HG03139 (cell line): ENCODE measurements at regions not wholly inside any gene's neighbourhood (a gene's known extent, or its start where the extent isn't known, plus 50 kb on each side); places are given as distances from the start of the nearest gene placed in this dataset.
"Not testable (repeated sequence)": the region's sequence is repeated elsewhere in the genome, so short reads cannot be mapped to it uniquely, and the experiment has no call there.

Experiments
- ATAC-seq: cut with Tn5 transposase; IDR thresholded peaks from one replicate; pipeline ENCODE4 v1.9.1; 2021; ENCODE audit not compliant: unreplicated experiment

DNA sequence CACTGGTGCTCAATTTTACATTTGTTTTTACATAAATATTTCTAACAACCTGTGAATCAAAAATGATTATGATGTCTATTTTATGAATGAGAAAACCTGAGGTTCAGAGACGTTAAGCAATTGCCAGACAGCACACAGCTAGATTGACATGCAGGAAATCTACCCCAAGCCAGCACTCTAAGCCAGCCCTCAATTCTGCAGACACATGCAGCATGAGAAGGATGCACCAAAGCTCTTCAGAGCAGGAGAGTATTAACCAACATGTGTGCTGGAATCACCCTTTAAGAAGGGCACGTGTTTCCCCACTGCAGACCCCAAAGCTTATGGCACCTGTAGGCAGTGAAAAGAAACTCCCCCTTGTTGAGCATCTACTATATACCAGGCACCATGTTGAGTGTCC lies 126.1 kb upstream of the ARHGEF3 start:
- ATAC-seq = no peak

DNA sequence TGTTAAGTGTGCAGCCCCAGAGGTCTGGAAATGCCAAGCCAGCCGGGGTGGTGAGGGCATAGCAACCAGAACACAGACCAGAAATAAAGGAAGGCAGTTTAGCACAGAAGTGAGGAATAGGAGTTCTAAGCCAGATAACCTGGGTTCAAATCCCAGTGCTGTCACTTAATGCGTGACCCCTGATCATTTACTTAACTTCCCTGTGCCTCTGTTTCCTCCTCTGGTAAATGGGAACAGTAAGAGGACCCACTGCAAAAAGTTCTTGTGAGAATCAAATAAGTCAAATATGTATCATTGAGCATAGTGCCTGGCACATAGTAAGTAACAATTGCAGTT lies 125.2 kb upstream of the ARHGEF3 start:
- no peak for ATAC-seq

DNA sequence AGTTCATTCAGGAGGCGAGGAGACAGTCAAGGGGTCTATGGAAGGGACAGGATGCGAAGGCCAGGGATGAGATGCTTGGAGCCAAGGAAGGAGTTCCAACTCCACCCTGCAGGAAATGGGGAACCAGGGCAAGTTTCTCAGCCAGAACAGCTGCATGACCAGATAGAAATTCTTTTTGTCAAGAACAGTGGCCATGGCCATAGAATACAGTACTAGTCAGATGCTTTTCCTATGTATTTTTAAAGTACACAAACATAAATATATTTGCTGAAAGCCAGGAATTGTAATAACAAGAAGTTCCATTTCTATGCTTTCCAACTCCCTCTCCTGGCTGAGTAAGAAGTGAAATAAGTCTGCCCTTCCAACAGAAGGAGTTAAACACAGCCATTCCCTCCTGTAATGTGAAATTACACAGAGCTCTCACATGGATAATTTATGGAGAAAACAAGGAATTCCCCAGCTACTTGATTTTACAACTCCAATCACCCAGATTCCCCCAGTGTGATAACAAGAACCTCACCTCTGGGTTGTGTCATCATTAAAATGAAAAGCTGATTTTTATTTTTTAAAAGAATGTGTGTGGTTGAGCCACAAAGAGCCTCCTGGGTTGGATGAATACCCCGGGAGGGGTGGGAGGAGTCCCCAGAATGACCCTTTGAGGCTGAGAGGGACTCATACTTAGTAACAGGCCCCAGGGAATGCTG lies 124.6 kb upstream of the ARHGEF3 start:
- ATAC-seq = no peak

DNA sequence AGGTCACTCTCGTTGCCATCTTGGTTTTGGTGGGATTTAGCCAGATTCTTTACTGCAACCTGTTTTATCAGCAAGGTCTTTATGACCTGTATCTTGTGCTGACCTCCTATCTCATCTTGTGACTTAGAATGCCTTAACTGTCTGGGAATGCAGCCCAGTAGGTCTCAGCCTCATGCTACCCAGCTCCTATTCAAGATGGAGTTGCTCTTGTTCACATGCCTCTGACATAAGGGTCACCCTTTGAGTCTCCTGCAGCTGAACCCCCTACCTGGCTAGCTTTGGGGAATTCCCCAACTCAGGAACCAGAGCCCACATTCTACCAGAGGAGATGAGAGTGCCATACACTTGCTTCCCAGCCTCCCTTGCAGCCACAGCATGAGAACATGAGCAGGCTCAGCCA lies 123.0 kb upstream of the ARHGEF3 start:
- ATAC-seq = not testable (repeated sequence)

DNA sequence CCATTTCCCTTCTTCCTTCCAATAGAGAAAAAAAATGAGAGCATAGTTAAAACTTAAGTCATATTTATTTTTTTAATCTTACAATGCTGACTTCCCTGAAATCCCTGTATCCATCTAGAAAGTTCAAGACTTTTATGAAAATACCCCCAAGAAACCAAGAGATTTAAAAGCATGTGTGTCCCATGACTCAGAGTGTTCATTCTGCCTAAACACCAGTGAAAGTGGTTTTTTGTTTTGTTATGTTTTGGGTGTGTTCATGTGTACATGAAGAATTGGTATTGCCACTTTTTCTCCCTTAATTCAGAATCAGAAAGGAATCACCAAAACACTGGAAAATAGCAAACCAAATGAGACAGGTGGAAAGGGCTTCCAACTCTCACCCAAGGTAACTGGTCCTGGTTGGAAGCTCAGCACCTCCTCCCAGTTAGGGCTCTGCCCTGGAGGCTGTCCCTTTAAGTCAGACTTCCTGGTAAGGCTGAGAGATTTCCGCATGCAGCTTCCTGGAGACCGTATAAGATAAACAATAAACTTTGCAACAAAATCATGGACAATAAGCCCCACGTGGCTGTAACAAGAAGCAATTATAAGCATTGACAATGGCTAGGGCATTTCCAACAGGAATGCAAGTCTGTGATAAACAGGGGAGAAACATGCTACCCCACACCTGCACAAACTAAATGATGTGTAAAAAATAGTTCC lies 121.9 kb upstream of the ARHGEF3 start:
- no peak for ATAC-seq

DNA sequence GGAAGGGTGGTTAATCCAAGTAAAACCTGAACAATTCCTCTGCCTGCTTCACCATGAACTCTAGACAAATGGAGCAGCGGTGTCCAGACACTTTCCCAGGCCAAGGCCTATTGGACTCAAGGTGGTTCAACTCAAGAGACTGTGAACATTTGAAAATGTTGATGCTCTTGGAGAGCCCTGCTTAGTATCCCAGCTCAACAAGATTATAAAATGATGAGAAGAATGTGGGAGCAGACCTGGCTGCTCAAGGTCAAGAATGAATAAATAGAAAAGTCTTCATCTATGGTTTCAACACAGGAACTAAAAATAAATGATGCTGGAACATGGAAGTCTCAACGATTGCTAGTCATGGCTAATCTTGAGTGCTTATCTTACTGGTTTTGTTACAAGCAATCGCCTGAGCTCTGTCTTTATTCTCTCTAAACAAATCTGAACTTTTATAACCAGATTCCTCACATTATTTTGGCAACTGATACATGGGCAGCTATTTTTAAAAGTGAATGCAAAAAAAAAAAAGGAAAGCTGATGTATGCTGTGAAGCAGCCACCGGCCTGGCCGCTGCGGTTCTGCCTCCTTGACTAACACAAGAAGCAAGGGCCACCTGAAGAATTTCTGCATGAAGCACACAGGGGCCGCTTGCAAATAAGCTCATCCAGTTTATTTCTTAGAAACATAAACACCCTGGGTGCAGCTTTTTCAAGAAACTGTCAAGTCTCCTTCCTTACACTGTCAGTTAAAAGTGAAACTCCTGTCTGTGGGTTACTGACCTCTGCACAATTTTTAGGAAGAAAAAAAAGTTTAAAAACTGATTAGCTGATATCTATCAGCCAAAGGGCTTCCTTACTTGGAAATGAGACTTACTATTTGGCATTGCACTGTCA lies 120.1 kb upstream of the ARHGEF3 start:
- ATAC-seq = no peak

DNA sequence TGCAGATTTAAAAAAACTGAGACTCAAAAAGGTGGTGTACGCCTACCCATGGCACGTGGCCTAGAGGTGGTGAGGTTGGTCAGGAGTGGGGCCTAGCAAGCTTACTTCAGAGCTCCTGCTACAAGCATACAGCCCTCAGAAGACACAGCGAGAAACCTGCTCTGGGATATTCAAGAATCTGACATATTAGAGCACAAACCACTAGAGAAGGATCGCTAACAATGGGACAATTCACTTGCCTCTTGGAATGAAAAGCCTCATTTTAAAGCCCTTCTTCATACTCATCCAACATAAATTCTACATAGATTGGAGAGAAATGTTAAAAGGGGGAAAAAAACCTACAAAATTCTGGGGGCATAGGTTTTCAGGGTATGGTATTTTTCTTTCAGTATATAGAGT lies 118.0 kb upstream of the ARHGEF3 start:
- no peak for ATAC-seq

DNA sequence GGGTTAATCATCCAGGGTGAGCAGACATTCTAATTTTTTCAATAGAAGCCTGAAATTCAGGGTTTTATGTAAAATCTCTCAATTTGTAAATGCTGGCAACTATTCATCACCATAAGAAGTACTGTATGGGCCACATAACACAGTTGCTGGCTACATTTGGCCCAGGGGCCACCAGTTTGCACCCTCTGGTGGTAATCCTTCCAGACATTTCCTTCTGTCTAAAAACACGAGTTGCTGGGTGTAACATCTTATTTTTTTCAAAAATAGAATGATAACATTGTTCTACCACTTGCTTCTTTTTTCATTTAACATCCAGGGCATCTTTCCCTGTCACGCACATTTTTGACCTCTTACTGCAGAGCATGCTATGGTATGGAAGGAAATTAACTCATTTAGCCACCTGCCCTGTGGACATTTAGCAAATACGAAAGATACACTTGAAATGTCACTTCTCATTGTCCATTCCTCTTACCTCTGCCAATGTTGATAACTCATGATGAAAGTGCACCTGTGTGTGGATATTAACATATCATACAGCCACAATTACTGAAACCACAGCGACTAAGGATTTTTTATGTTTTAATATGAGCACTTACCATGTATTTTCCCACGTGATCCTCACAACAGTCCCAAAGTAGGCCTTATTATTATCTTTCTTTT lies 117.5 kb upstream of the ARHGEF3 start:
- no peak for ATAC-seq

DNA sequence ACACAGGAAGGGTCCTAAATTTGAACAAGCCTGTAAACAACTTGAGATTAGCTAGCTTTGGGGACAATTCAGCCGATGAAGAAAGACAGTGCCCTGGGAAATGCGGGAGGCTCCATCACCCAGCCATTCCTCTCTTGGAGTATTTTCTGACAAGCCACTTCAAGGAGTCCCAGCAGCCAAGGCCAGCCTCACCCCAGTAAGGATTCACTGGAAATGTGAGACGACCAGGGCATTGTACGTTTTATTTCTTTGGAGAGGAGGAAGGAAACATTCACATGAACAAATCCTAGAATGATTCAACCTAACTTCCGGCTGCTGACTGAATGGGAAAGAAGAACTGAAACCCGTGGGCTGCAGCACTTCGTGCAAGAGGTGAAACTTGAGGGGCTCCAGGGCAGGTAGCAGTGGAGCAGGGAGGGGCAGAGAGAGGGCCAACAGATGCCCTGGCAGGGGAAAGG lies 116.4 kb upstream of the ARHGEF3 start:
- peak; percentile 39 for ATAC-seq

DNA sequence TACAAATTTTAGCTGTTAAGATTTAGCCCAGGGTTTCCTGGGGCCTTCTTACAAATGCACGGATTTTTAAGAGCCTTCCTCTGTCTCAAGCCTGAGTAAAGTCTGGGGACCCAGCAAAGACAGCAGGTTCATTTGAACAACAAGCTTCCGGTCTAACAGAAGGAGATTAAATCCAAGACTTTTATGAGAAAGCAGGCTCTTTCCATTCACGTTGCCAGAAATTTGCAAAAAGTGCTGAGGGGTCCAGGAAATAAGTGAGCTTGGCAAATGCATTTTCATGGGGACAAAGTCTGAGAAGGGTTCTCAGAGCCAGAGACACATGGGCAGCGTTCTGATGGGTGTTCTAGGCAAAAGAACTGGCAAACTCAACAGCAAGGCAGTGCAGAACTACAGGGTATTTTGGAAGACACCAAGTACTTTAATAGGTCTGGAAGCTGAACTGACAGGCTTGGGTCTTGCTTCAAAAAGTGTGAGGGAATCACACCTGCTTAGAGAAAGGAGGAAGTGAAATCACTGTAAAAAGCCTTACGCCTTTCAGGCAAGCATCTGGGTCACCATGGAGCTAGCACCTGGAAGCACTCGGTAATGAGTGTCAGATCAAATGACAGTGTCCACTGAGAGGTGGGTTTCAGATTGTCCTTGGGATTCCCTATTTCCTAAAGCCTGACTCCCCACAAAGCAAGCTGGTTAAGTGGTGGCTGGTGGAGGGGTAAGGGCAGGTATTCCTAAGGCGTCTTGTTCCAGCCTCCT lies 115.8 kb upstream of the ARHGEF3 start:
- ATAC-seq = peak; percentile 68

DNA sequence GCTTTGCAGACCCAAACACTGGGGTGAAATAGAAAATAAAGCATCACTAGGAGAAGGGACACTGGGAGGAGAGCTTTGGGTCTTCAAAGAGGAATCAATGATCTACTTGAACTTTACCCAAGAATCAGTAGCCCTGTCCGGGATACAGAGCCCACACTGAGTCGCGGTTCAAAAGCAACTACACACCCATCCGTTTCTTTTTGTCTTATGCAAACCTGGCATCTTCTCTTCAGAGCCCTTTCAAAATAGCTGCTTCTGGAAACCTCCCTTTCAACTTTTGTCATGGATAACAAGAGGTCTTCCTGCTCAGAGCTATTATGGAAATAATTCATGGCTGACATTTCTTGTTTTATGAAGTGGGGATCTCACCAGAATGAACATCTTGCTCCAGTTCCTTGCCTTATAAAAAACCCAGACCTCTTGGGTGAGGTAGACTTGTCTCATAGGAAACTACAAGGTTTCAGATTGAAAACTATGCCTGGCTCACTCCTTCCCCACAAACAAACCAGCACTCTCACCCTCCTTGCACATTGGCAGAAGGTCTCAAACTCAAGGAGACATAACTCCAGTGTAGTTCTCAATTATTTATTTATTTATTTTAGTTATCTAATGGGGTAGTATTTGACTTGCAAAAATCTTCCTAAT lies 115.1 kb upstream of the ARHGEF3 start:
- no peak for ATAC-seq

DNA sequence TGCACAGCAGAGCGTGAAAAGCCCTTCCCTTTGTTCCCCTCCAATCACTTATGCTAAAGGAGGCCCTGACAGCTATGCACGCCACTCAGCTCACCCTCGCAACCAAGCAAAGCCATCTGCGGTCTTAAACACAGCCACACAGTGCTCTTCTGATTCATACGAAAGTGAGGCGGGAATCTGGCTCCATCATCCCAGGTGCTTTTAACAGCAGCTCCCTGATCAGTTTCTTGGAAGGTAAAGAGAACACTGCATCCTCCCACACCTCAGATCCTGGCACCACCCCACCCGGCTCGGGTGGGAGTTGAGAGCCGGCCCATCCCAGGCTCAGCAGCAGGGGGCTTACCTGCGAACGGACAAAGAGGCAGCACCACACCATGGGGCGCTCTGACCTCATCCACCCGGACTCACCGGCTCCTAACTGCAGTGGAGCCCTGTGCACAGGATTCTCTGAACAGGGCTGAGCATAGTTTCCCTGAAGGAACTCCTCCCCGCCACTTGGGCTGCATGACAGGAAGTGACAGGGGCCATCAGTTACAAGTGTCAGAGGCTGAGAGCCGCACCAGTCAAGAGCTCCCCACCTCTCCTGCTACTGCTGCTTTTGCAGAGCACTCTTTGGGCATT lies 114.3 kb upstream of the ARHGEF3 start:
- peak; percentile 40 for ATAC-seq

DNA sequence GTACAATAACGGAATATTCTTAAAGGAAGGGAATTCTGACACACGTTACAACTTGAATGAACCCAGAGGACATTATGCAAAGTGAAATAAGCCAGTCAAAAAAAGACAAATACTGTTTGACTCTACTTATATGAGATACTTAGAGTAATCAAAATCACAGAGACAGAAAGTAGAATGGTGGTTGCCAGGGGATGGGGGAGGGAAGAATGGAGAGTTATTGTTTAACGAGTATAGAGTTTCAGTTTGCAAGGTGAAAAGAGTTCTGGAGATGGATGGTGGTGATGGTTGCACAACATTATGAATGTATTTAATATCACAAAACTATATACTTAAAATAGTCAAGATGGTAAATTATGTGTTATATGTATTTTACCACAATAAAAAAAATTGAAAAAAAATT lies 112.9 kb upstream of the ARHGEF3 start:
- ATAC-seq = no peak

DNA sequence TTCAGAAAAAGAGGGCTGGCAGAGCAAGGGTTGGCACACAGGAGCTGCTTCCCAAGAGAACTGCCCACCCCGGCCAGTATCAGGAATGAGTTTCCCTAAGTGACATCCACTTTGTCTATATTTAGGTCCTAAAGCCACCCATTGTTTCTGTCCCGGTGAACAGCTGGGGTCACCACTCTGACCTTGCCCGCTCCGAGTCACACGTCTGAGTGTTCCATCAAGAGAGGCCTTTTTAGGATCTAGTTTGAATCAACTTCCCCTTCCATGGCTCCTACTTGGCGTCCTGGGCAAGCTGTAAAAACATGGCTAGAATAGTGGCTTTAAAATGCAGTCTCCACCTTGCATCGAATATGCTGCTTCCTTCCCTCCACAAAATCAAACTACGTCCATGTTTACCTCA lies 109.6 kb upstream of the ARHGEF3 start:
- no peak for ATAC-seq

DNA sequence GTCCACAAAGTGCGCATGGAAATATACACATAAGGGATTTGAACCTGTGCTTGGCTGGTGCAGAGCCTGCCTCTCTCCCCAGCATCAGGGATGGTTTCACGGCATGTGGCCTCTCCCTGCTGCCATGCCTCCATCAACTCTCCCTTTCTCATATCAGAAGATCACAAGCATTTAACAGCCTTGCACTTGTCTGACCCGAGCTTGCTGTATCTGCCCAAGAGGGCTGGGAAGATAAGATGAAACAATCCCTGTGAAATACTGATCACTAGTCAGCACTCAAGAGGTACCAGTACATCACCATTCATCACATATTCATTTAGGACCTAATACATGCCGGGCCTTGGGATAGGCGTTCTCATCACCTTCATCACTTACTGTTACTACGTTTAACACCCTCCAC lies 107.6 kb upstream of the ARHGEF3 start:
- ATAC-seq = no peak

DNA sequence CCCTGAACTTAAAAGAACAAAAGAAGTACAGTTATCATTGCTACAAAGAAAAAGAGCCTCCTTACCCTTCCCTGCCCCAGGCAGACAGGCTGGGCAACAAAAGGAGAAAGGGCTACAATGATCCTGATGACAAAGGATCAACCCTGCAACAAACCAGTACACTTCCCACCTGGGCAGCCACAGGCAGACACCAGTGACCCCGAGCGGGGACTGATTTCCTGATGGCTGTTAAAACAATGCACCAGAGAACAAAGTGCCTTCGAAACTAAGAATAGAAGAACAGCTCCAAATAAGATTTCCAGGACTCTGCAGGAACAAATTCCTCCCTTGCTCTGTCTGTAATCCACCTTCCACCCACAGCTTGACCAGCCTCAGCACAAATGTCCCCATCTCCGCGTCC lies 106.3 kb upstream of the ARHGEF3 start:
- ATAC-seq = no peak

DNA sequence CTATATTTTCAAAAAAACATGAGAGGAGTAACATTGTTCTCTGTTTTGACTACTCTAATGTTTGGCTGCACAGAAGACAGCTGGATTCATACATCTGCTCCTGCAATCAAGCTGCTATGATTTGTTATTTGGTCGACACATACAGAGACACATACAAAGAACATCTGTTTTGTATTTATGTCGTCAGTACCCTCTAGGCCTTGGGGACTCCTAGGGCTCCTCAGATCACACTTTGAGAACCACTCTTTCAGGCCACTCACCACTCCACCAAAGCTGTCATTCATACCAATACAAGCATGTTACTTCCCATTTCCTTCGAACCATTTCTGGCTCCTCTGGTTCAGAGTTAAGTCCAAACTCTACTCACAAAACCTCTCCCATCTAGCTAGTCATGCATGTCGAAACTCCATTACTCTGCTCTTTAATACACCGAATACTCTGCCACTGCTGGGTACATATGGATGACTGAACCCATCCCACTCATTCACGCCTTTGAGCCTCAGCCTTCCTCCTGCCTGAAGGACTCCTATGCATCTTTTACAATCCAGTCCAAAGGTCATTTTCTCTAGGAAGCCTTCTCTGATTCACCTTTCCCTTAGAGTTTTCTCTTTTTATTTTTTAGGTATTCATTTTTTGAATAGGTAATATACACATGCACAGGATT lies 102.9 kb upstream of the ARHGEF3 start:
- ATAC-seq = no peak

DNA sequence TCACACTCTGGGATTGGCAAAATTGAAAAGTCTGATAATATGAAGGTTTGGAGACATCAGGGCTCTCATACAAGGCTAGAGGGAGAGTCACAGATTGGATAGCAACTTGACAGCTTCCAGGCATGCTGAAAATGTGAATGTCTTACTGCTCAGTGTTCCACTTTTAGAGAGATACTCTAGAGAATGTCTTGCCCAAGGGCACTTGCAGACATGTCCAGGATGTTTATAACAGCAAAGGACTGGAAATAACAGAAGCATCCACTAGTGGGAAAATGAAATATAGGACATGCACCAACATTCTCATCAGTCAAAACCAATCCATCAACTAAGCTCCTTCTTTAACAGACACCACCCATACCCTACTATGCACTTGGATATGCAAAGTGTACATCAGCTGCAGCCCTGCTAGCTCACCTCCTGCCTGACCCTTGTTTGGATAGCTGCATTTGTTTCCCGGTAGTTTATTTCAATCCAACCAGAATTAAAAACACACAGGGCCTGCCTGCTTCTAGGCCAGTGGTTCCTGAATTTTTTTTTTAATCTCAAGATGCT lies 101.6 kb upstream of the ARHGEF3 start:
- ATAC-seq = no peak
